ENCODE measurements at regions not wholly inside any gene's neighbourhood (a gene's known extent, or its start where the extent isn't known, plus 50 kb on each side); places are given as distances from the start of the nearest gene placed in this dataset.

DNA sequence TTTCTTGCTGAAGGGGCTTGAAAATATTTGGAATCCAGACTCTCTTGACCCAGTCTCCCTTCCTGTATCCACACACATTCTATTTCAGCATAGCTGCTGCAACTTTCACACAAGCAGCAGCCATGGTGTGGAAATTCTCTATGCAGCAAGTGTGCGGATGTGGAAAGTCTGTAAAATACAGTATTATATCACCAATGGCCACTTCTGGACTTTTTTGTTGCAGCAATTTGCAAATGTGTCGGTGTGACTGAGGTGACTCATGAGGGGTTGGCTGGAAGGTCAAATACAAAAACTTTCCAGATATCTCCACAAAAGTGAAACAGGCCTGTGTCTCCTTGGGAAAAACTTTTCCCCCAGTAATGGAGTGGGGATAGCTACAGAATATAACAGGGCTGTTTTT, 299.3 kb upstream of the GYPC start:
- H2AK9ac ChIP-seq (replicated peaks; ENCODE audit: low read depth, low read length, poor library complexity), result no peak overlapping the region
- dilution Hi-C loops (cut with HindIII; ENCODE audit: low sequenced_read_pairs, unreplicated experiment), result no loop called here
- no peak overlapping the region for H3K56ac ChIP-seq (ENCODE audit: extremely low read depth, insufficient read depth, low read length)
- no peak overlapping the region for H4K8ac ChIP-seq (ENCODE audit: low read depth in 2 of 2, low read length in 2 of 2)
- no peak overlapping the region for H2AFZ ChIP-seq (replicated peaks; ENCODE audit: low read length, poor library complexity)
- no peaks in the 10 kb centered on the region for H3K4me1 ChIP-seq (ENCODE audit: control insufficient read depth, insufficient read depth, low read length)
- DNase-seq (no peak), ATAC-seq (ENCODE audit: low read depth) (no peak)
- H3K4me3 ChIP-seq (ENCODE audit: insufficient read depth, low read depth, low read length), result no peak overlapping the region
- no peak overlapping the region for H2BK120ac ChIP-seq (ENCODE audit: low read depth, low read length)
- no peak overlapping the region for H4K91ac ChIP-seq (ENCODE audit: insufficient read depth, low read depth, low read length)
- no peak overlapping the region for H4K5ac ChIP-seq (ENCODE audit: low read depth, low read length)
- WGBS, 2 experiments (ENCODE audit: extremely low coverage in 2 of 2, insufficient read length in 1 of 2), result no CpG with 5 or more reads among the region's 2 CpGs
- H3K9me3 ChIP-seq (ENCODE audit: control insufficient read depth, insufficient read depth, low read length), result no peaks in the 10 kb centered on the region
- TF ChIP-seq ELK1 (IDR thresholded peaks at IDR 0.05; ENCODE audit: borderline replicate concordance, low read depth, low read length), result no peak
- TF ChIP-seq POLR2A (IDR thresholded peaks at IDR 0.05; ENCODE audit: low read depth, low read length), result no peak
- no peak for TF ChIP-seq FOS (IDR thresholded peaks at IDR 0.05; ENCODE audit: low read depth, low read length)
- H2BK15ac ChIP-seq (ENCODE audit: low read depth, low read length), result no peak overlapping the region
- BruUV-seq (replicated peaks), result no TSS peak
- intact Hi-C loops (cut with micrococcal nuclease), result no loop called here
- no peak overlapping the region for H2BK20ac ChIP-seq (ENCODE audit: low read depth, low read length)
- no peak overlapping the region for H2BK5ac ChIP-seq (ENCODE audit: low read depth, low read length, poor library complexity, severe bottlenecking)
- no peak overlapping the region for H3K14ac ChIP-seq (replicated peaks; ENCODE audit: low read depth, low read length)
- H3K27me3 ChIP-seq (ENCODE audit: control insufficient read depth, insufficient read depth, low read length), result no peaks in the 10 kb centered on the region
- no peaks in the 10 kb centered on the region for H4K20me1 ChIP-seq (ENCODE audit: insufficient read depth, low read length)
- in situ Hi-C loops (cut with MboI; ENCODE audit: low sequenced_read_pairs), result no loop called here
- no peak overlapping the region for H3K4me2 ChIP-seq (ENCODE audit: low read depth, low read length)
- H3K79me1 ChIP-seq (ENCODE audit: low read depth in 1 of 2, low read length in 2 of 2), result no peaks in the 10 kb centered on the region
- no peaks in the 10 kb centered on the region for H3K36me3 ChIP-seq (ENCODE audit: control insufficient read depth, insufficient read depth, low read length)
- H3K4ac ChIP-seq (ENCODE audit: low read depth, low read length), result no peak overlapping the region
- H3K9me1 ChIP-seq (ENCODE audit: insufficient read depth, low read length), result no peaks in the 10 kb centered on the region
- no peak overlapping the region for H3K18ac ChIP-seq (ENCODE audit: low read depth, low read length)
- H2AK5ac ChIP-seq (ENCODE audit: low read depth, low read length), result no peak overlapping the region
- ChIA-PET POLR2A (ENCODE audit: unreplicated experiment) (no interaction called here), CTCF (no interaction called here)
- H3K23ac ChIP-seq (ENCODE audit: low read depth, low read length), result no peak overlapping the region
- H3K9ac ChIP-seq (ENCODE audit: low read depth, low read length), result no peak overlapping the region
- no peak overlapping the region for H3K27ac ChIP-seq (ENCODE audit: insufficient read depth, low read length)

All from IMR-90 (cell line).